ENCODE measurements at regions not wholly inside any gene's neighbourhood (a gene's known extent, or its start where the extent isn't known, plus 50 kb on each side); places are given as distances from the start of the nearest gene placed in this dataset.

DNA sequence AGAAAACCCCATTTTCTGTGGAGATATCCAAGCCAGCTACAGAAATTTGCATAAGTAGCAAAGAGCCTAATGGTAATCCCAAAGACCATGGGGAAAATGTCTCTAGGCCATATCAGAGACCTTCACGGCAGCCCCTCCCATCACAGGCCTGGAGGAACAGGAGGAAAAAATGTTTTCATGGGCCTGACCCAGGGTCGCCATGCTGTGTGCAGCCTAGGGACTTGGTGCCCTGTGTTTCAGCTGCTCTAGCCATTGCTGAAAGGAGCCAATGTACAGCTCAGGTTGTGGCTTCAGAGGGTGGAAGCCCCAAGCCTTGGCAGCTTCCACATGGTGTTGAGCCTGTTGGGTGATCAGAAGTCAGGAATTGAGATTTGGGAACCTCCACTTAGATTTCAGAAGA, 1150.7 kb downstream of the OTOL1 start:
- H3K9ac ChIP-seq (ENCODE audit: low read depth, low read length, poor library complexity, severe bottlenecking), result no peak overlapping the region
- H3K36me3 ChIP-seq (ENCODE audit: insufficient read depth, low read length), result no peaks in the 10 kb centered on the region
- H3K9me2 ChIP-seq (replicated peaks; ENCODE audit: low read depth, low read length), result no peaks in the 10 kb centered on the region
- H3K4me1 ChIP-seq (ENCODE audit: insufficient read depth, low read length, poor library complexity, severe bottlenecking), result peaks cover 4% of the 10 kb centered on the region
- H2AFZ ChIP-seq (ENCODE audit: low read length), result no peak overlapping the region
- no peaks in the 10 kb centered on the region for H3F3A ChIP-seq (ENCODE audit: low read depth)
- H3K27me3 ChIP-seq (ENCODE audit: insufficient read depth, low read length, poor library complexity, severe bottlenecking), result no peaks in the 10 kb centered on the region
- H3K4me2 ChIP-seq (ENCODE audit: low read depth, low read length, poor library complexity, severe bottlenecking), result no peak overlapping the region
- no peaks in the 10 kb centered on the region for H3K9me3 ChIP-seq (ENCODE audit: insufficient read depth, low read depth, low read length)
- no peaks in the 10 kb centered on the region for H3K79me2 ChIP-seq (ENCODE audit: insufficient read depth, low read length)
- no peak overlapping the region for H3K4me3 ChIP-seq (ENCODE audit: low read length, poor library complexity, severe bottlenecking)
- H4K20me1 ChIP-seq (ENCODE audit: insufficient read depth, low read length, poor library complexity, severe bottlenecking), result no peaks in the 10 kb centered on the region
- TF ChIP-seq, protein P1, sequence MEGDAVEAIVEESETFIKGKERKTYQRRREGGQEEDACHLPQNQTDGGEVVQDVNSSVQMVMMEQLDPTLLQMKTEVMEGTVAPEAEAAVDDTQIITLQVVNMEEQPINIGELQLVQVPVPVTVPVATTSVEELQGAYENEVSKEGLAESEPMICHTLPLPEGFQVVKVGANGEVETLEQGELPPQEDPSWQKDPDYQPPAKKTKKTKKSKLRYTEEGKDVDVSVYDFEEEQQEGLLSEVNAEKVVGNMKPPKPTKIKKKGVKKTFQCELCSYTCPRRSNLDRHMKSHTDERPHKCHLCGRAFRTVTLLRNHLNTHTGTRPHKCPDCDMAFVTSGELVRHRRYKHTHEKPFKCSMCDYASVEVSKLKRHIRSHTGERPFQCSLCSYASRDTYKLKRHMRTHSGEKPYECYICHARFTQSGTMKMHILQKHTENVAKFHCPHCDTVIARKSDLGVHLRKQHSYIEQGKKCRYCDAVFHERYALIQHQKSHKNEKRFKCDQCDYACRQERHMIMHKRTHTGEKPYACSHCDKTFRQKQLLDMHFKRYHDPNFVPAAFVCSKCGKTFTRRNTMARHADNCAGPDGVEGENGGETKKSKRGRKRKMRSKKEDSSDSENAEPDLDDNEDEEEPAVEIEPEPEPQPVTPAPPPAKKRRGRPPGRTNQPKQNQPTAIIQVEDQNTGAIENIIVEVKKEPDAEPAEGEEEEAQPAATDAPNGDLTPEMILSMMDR (conservative IDR thresholded peaks at IDR 0.05; ENCODE audit: low read length), result no peak
- no peak for TF ChIP-seq EZH2phosphoT487 (IDR thresholded peaks at IDR 0.05; ENCODE audit: borderline replicate concordance)

DNA sequence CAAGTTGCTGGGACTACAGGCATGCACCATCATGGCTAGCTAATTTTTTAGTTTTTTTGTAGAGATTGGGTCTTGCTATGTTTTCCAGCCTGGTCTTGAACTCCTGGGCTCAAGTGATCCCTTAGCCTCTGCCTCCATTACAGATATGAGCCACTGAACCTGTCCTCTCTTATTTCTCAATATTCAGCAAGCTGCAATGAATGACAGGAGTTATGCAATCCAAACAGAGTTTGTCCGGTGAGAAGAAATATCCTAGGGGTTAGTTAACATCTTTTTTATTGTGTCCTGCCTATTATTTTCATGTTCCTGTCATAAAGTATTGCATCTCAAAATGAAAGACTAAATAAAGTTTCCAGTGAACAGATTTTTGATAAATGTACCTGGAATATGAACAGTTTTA, 1161.4 kb downstream of the OTOL1 start:
- no peaks in the 10 kb centered on the region for H3F3A ChIP-seq (ENCODE audit: low read depth)
- H3K36me3 ChIP-seq (ENCODE audit: insufficient read depth, low read length), result no peaks in the 10 kb centered on the region
- H3K4me1 ChIP-seq (ENCODE audit: insufficient read depth, low read length, poor library complexity, severe bottlenecking), result no peaks in the 10 kb centered on the region
- H3K27me3 ChIP-seq (ENCODE audit: insufficient read depth, low read length, poor library complexity, severe bottlenecking), result no peaks in the 10 kb centered on the region
- no peak for TF ChIP-seq EZH2phosphoT487 (IDR thresholded peaks at IDR 0.05; ENCODE audit: borderline replicate concordance)
- TF ChIP-seq, protein P1 (conservative IDR thresholded peaks at IDR 0.05; ENCODE audit: low read length), result no peak
- H3K4me2 ChIP-seq (ENCODE audit: low read depth, low read length, poor library complexity, severe bottlenecking), result no peak overlapping the region
- no peak overlapping the region for H2AFZ ChIP-seq (ENCODE audit: low read length)
- H3K4me3 ChIP-seq (ENCODE audit: low read length, poor library complexity, severe bottlenecking), result no peak overlapping the region
- H3K9ac ChIP-seq (ENCODE audit: low read depth, low read length, poor library complexity, severe bottlenecking), result no peak overlapping the region
- H3K9me2 ChIP-seq (replicated peaks; ENCODE audit: low read depth, low read length), result no peaks in the 10 kb centered on the region
- no peaks in the 10 kb centered on the region for H3K79me2 ChIP-seq (ENCODE audit: insufficient read depth, low read length)
- H4K20me1 ChIP-seq (ENCODE audit: insufficient read depth, low read length, poor library complexity, severe bottlenecking), result no peaks in the 10 kb centered on the region
- no peaks in the 10 kb centered on the region for H3K9me3 ChIP-seq (ENCODE audit: insufficient read depth, low read depth, low read length)

DNA sequence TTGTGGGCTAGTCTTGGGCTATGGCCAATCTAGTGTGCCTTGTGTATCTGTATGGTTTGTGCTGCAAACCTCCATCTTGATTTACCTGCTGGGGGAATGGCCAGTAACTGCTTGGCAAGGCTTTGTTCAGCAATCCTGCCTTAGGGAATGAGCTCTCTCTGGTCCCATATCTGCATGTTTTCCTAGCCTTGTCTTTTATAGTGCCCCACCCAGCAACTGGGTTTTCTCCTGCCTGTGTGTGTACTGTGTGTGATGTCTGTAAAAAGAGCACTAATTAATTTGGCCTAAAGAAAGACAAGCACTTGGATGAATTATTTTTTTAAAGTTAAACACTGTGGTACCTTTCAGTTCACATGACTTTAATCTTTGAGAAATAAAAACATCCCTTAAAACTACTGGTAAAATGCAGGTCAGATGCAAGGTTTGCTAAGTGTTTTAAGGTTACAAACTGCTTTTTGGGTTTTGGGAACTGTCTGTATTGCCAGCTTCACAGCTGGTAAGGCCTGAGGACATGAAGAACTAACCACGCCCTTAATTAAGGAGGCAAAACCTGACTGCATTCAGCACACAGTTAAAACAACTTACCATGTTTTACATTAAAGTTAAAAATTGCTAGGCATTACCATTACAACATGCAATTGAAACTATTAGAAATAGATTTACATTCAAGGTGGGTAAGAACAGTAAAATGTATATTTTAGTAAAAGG, 1169.2 kb downstream of the OTOL1 start:
- no peak overlapping the region for H2AFZ ChIP-seq (ENCODE audit: low read length)
- H3K27me3 ChIP-seq (ENCODE audit: insufficient read depth, low read length, poor library complexity, severe bottlenecking), result no peaks in the 10 kb centered on the region
- H4K20me1 ChIP-seq (ENCODE audit: insufficient read depth, low read length, poor library complexity, severe bottlenecking), result no peaks in the 10 kb centered on the region
- no peaks in the 10 kb centered on the region for H3K4me1 ChIP-seq (ENCODE audit: insufficient read depth, low read length, poor library complexity, severe bottlenecking)
- no peak overlapping the region for H3K9ac ChIP-seq (ENCODE audit: low read depth, low read length, poor library complexity, severe bottlenecking)
- TF ChIP-seq EZH2phosphoT487 (IDR thresholded peaks at IDR 0.05; ENCODE audit: borderline replicate concordance), result no peak
- TF ChIP-seq, protein P1 (conservative IDR thresholded peaks at IDR 0.05; ENCODE audit: low read length), result no peak
- no peaks in the 10 kb centered on the region for H3K9me2 ChIP-seq (replicated peaks; ENCODE audit: low read depth, low read length)
- no peak overlapping the region for H3K4me2 ChIP-seq (ENCODE audit: low read depth, low read length, poor library complexity, severe bottlenecking)
- H3F3A ChIP-seq (ENCODE audit: low read depth), result no peaks in the 10 kb centered on the region
- no peaks in the 10 kb centered on the region for H3K79me2 ChIP-seq (ENCODE audit: insufficient read depth, low read length)
- H3K9me3 ChIP-seq (ENCODE audit: insufficient read depth, low read depth, low read length), result no peaks in the 10 kb centered on the region
- no peak overlapping the region for H3K4me3 ChIP-seq (ENCODE audit: low read length, poor library complexity, severe bottlenecking)
- no peaks in the 10 kb centered on the region for H3K36me3 ChIP-seq (ENCODE audit: insufficient read depth, low read length)

All from Loucy (cell line).